PFSK-1 (cell line): ENCODE measurements at regions not wholly inside any gene's neighbourhood (a gene's known extent, or its start where the extent isn't known, plus 50 kb on each side); places are given as distances from the start of the nearest gene placed in this dataset.

Experiments used
- FOXP2 ChIP-seq: optimal IDR thresholded peaks from 2 replicates; pipeline ENCODE3; 2011; ENCODE audit warnings: borderline replicate concordance, control low read depth, inconsistent platforms; ENCODE audit not compliant: insufficient read depth; ENCODE audit errors: extremely low read length, extremely low read depth
- POLR2AphosphoS5 ChIP-seq: IDR thresholded peaks from 2 replicates; pipeline ENCODE4 v1.6.1; 2012; ENCODE audit warnings: low read depth, mild to moderate bottlenecking, control low read depth, low read length, moderate library complexity
- REST ChIP-seq, 2 experiments: IDR thresholded peaks; 2 replicates each; pipeline versions ENCODE4 v1.6.1 to v1.8.0; 2011 to 2012; ENCODE audit warnings: low read depth in 2 of 2, low read length in 2 of 2, control low read depth in 1 of 2, inconsistent platforms in 1 of 2, mild to moderate bottlenecking in 1 of 2, moderate library complexity in 1 of 2; ENCODE audit not compliant: insufficient read depth in 1 of 2
- SIN3A ChIP-seq: IDR thresholded peaks from 2 replicates; pipeline ENCODE4 v1.6.1; 2012; ENCODE audit warnings: mild to moderate bottlenecking, low read length, moderate library complexity, borderline replicate concordance; ENCODE audit not compliant: insufficient read depth
- TAF1 ChIP-seq: IDR thresholded peaks from 2 replicates; pipeline ENCODE4 v1.6.1; 2012; ENCODE audit warnings: low read length, control low read depth, borderline replicate concordance; ENCODE audit not compliant: insufficient read depth

DNA sequence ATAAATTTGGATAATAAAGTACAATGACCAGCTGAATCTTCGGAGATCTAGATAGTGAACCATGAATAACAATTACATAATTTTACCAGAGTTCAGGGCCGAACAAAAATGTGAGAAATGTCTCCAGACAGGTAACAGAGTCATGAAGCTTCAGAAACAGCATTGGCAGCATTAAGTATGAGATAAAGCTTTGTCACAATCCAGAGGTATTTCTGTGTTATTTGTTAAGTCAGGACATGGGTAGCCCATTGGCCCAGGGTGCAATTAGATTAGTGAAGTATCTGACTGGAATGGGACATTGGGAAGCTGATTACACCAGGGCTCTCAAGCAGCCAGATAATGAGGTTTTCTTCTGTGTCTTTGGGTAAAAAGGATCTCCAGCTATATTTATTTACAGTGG is 184.2 kb upstream of the PPP1R3A start:
- TF ChIP-seq TAF1 (no peak), REST (IDR thresholded peaks at IDR 0.05; ENCODE audit: insufficient read depth in 1 of 2, low read depth in 2 of 2, low read length in 2 of 2) (no peak), POLR2AphosphoS5 (no peak), FOXP2 (no peak), SIN3A (no peak)

GRCh38 chr7:114102131-114102530 is 183.3 kb upstream of the PPP1R3A start:
- TF ChIP-seq TAF1: no peak
- no peak for TF ChIP-seq FOXP2
- TF ChIP-seq REST (IDR thresholded peaks at IDR 0.05; ENCODE audit: insufficient read depth in 1 of 2, low read depth in 2 of 2, low read length in 2 of 2): no peak
- TF ChIP-seq SIN3A: no peak
- no peak for TF ChIP-seq POLR2AphosphoS5

- TF ChIP-seq SIN3A (peak; percentile 61; the same call in 1 of the 2 replicates), REST (IDR thresholded peaks at IDR 0.05; ENCODE audit: insufficient read depth in 1 of 2, low read depth in 2 of 2, low read length in 2 of 2) (no peak)
These were observed 182.0 kb upstream of the PPP1R3A start for GRCh38 chr7:114100810-114101209.

GRCh38 chr7:114099337-114099736 is 180.5 kb upstream of the PPP1R3A start:
- TF ChIP-seq SIN3A (no peak), TAF1 (no peak), REST (IDR thresholded peaks at IDR 0.05; ENCODE audit: insufficient read depth in 1 of 2, low read depth in 2 of 2, low read length in 2 of 2) (no peak), FOXP2 (no peak), POLR2AphosphoS5 (no peak)

DNA sequence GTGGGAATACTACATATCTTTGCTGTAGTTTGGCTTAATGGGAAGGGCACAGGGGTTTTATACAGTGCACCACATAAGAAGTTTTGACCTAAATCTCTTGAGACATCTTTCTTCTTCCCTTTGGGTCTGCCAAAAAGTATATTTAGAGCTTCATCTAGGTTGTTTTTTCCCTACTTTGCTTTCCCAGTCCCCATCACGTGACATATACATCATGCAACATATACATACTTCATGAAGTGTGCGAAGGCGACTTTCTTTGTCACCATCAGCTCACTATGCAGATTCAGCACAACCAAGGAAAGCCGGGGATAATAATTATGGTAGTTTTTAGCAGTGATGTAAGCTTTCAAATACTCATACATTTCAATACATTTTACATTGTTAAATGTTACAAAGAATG is 177.1 kb upstream of the PPP1R3A start:
- TF ChIP-seq FOXP2 (no peak), TAF1 (no peak), REST (IDR thresholded peaks at IDR 0.05; ENCODE audit: insufficient read depth in 1 of 2, low read depth in 2 of 2, low read length in 2 of 2) (no peak), POLR2AphosphoS5 (no peak), SIN3A (no peak)
